Upper lobe of left lung (tissue), 6 donors: ENCODE measurements at regions not wholly inside any gene's neighbourhood (a gene's known extent, or its start where the extent isn't known, plus 50 kb on each side); places are given as distances from the start of the nearest gene placed in this dataset.

ENCODE experiments used
- ATAC-seq, 2 donors: fragments of 200-7000 bp; cut with Tn5 transposase; one replicate each; pipeline ENCODE4 v1.9.1; 2022; ENCODE audit warnings: mild to moderate bottlenecking in 2 of 2, moderate library complexity in 2 of 2; ENCODE audit not compliant: low FRiP score in 2 of 2
- DNase-seq, 2 donors: peaks; one replicate each; pipeline ENCODE4 v3.0.0-alpha.2; 2019 to 2020
- H3K27ac ChIP-seq, 4 donors: fragments of 200-600 bp; sonication (generic); one replicate each; pipeline ENCODE4 v1.5.1; 2016 to 2019
- H3K27me3 ChIP-seq, 4 donors: fragments of 200-600 bp; sonication (generic); one replicate each; pipeline ENCODE4 v1.5.1; 2017 to 2019
- H3K36me3 ChIP-seq, 4 donors: fragments of 200-600 bp; sonication (generic); one replicate each; pipeline ENCODE4 v1.5.1; 2016 to 2019
- H3K4me1 ChIP-seq, 4 donors: fragments of 200-600 bp; sonication (generic); one replicate each; pipeline ENCODE4 v1.5.1; 2018 to 2019
- H3K4me3 ChIP-seq, 4 donors: fragments of 200-600 bp; sonication (generic); one replicate each; pipeline ENCODE4 v1.5.1; 2017 to 2019; ENCODE audit warnings: mild to moderate bottlenecking in 2 of 4, moderate library complexity in 1 of 4
- H3K9me3 ChIP-seq, 4 donors: fragments of 200-600 bp; sonication (generic); one replicate each; pipeline ENCODE4 v1.5.1; 2018 to 2019
- EP300 ChIP-seq, 4 donors: sonication (generic); formaldehyde crosslinking; IDR thresholded peaks; one replicate each; pipeline ENCODE4 v1.5.1; 2017; ENCODE audit warnings: antibody characterized with exemption in 4 of 4, control low read depth in 2 of 4
- POLR2A ChIP-seq, 4 donors: fragments of 450-650 bp; IDR thresholded peaks; one replicate each; pipeline ENCODE4 v1.5.1; 2016 to 2017; ENCODE audit warnings: antibody characterized with exemption in 4 of 4, mild to moderate bottlenecking in 2 of 4
- POLR2AphosphoS5 ChIP-seq, 2 donors: sonication (generic); formaldehyde crosslinking; IDR thresholded peaks; one replicate each; pipeline ENCODE4 v1.5.1; 2017; ENCODE audit warnings: antibody characterized with exemption in 2 of 2
- WGBS, 2 donors: methylation state at CpG; one replicate each; pipeline ENCODE4 v1.1.5; 2017 to 2018; 5-methylcytosine and 5-hydroxymethylcytosine counted together
- TF ChIP-seq, protein P1 (sequence below), 6 experiments: fragments of 450-650 bp in 4 of 6; fragments of 200-600 bp in 2 of 6; sonication (generic) in 2 of 6; IDR thresholded peaks; one replicate each; pipeline ENCODE4 v1.5.1; 2016 to 2019; ENCODE audit warnings: antibody characterized with exemption in 6 of 6
- donor health status: DM: no; HTN: no; CAD: no; lungs with moderate emphysema.
- donor health status: DM: no; HTN: yes; CAD: no; lungs with severe emphysema.

DNA sequence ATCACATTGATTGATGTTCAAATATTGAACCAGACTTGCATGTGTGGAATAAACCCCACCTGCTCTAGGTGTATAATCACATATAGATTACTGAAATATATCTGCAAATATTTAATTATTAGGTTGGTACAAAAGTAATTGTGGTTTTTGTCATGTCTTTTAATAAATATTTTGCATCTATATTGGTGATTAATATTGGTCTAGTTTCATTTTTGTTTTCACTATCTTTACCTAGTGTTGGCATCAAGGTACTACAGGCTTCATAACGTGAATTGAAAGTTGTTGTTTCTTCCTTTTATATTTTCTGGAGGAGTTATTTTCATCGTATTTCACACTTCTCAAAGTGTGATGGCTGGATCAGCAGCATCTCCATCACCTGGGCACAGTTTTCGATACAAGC, 740.0 kb upstream of the TMEM132C start:
- DNase-seq (no peak), ATAC-seq (no peak)
- Histone ChIP-seq H3K36me3 (no peaks in the 10 kb centered on the region), H3K27me3 (no peaks in the 10 kb centered on the region), H3K27ac (no peak overlapping the region), H3K4me3 (no peak overlapping the region), H3K4me1 (no peaks in the 10 kb centered on the region), H3K9me3 (no peaks in the 10 kb centered on the region)
- 77 to 79% methylated on average over 3 of the region's 3 CpGs for WGBS, 2 donors
- TF ChIP-seq EP300 (IDR thresholded peaks at IDR 0.05) (no peak), POLR2A (IDR thresholded peaks at IDR 0.05) (no peak), POLR2AphosphoS5 (IDR thresholded peaks at IDR 0.05) (no peak)
- TF ChIP-seq, protein P1, sequence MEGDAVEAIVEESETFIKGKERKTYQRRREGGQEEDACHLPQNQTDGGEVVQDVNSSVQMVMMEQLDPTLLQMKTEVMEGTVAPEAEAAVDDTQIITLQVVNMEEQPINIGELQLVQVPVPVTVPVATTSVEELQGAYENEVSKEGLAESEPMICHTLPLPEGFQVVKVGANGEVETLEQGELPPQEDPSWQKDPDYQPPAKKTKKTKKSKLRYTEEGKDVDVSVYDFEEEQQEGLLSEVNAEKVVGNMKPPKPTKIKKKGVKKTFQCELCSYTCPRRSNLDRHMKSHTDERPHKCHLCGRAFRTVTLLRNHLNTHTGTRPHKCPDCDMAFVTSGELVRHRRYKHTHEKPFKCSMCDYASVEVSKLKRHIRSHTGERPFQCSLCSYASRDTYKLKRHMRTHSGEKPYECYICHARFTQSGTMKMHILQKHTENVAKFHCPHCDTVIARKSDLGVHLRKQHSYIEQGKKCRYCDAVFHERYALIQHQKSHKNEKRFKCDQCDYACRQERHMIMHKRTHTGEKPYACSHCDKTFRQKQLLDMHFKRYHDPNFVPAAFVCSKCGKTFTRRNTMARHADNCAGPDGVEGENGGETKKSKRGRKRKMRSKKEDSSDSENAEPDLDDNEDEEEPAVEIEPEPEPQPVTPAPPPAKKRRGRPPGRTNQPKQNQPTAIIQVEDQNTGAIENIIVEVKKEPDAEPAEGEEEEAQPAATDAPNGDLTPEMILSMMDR (IDR thresholded peaks at IDR 0.05), result no peak

DNA sequence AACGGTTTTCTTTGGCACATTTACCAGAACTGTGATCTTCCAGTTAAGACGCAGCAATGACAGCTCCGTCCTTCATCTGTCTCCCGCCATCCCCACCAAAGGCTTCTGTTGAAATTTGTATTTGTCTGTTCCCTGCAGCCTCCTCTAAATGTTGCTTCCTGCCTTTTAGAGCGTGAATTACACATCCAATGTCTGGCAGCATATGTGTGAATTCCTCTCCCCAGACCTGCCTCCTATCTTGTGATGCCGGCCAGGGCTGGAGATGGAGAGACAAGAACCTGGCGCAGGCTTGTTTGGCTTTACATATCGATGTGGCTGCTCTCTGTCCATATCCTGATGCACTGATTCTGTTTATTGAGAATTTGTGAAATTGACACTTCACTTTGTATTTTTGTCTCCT, 738.4 kb upstream of the TMEM132C start:
- no peak overlapping the region for H3K27ac ChIP-seq
- H3K4me1 ChIP-seq, result no peaks in the 10 kb centered on the region
- H3K27me3 ChIP-seq, result no peaks in the 10 kb centered on the region
- ATAC-seq, result no peak
- DNase-seq, result no peak
- TF ChIP-seq, protein P1 (IDR thresholded peaks at IDR 0.05), result no peak
- TF ChIP-seq EP300 (IDR thresholded peaks at IDR 0.05), result no peak
- TF ChIP-seq POLR2AphosphoS5 (IDR thresholded peaks at IDR 0.05), result no peak
- TF ChIP-seq POLR2A (IDR thresholded peaks at IDR 0.05), result no peak
- H3K9me3 ChIP-seq, result no peaks in the 10 kb centered on the region
- no peaks in the 10 kb centered on the region for H3K36me3 ChIP-seq
- no peak overlapping the region for H3K4me3 ChIP-seq
- 66 to 69% methylated on average over 8 of the region's 8 CpGs for WGBS, 2 donors

GRCh38 chr12:127531542-127531941, 735.4 kb upstream of the TMEM132C start:
- TF ChIP-seq POLR2AphosphoS5 (IDR thresholded peaks at IDR 0.05) (no peak), POLR2A (IDR thresholded peaks at IDR 0.05) (no peak)
- TF ChIP-seq, protein P1 (IDR thresholded peaks at IDR 0.05), result no peak
- ATAC-seq (no peak), DNase-seq (no peak)
- no peak overlapping the region for H3K27ac ChIP-seq
- no peaks in the 10 kb centered on the region for H3K4me1 ChIP-seq
- 46 to 65% methylated on average over 3 of the region's 3 CpGs for WGBS, 2 donors
- H3K4me3 ChIP-seq, result no peak overlapping the region
- H3K9me3 ChIP-seq, result peaks cover 0 to 4% (median 0%) of the 10 kb centered on the region in 4 donors
- no peaks in the 10 kb centered on the region for H3K27me3 ChIP-seq
- no peaks in the 10 kb centered on the region for H3K36me3 ChIP-seq

DNA sequence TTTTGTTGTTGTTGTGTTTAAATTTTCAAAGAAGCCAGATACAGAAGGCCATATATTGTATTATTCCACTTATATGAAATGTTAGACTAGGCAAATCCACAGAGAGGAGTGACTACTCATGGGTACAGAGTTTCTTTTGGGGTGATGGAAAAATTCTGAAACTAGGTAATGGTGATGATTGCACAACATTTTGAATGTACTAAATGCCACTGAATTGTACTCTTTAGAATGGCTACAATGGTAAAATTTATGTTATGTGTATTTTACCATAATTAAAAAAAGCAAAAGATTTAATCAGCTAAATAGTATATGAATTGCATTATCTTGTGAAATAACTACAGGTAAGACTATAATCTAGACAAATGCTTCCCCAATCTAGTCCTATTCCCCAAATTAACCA, 733.6 kb upstream of the TMEM132C start:
- no peak overlapping the region for H3K27ac ChIP-seq
- H3K36me3 ChIP-seq, result no peaks in the 10 kb centered on the region
- H3K27me3 ChIP-seq, result no peaks in the 10 kb centered on the region
- no peak overlapping the region for H3K4me3 ChIP-seq
- DNase-seq (no peak), ATAC-seq (no peak)
- H3K4me1 ChIP-seq, result no peaks in the 10 kb centered on the region
- TF ChIP-seq, protein P1 (IDR thresholded peaks at IDR 0.05), result no peak
- TF ChIP-seq POLR2A (IDR thresholded peaks at IDR 0.05) (no peak), POLR2AphosphoS5 (IDR thresholded peaks at IDR 0.05) (no peak), EP300 (IDR thresholded peaks at IDR 0.05) (no peak)
- peaks cover 0 to 4% (median 0%) of the 10 kb centered on the region in 4 donors for H3K9me3 ChIP-seq

DNA sequence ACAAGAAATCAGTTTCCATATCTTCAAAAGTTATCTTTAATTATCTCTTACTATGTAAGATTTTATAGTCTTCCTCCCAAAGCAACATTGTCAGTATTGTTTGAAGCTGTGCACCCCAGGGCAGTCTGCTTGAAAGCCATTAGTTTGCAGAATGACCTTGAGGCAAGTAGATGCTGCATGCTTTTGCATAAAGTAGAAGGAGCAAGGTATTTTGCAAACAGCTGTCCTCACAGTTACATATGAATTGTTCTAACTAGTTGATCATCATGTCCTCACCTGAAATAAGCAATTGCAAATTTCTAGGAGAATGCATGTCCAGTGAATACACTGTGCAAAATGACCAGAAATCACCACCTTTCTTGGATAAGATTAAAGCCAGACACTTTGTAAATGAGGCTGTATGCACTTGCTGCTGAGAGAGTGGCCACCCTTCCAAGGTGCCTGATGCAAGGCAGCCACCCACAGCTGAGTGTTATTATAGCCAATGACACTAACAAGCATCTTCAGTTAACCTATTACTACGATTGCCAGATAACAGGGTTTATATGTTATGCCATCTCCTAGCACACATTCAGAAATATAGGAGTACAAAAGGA, 730.0 kb upstream of the TMEM132C start:
- Histone ChIP-seq H3K4me3 (no peak overlapping the region), H3K27me3 (no peaks in the 10 kb centered on the region), H3K9me3 (peaks cover 0 to 4% (median 0%) of the 10 kb centered on the region in 4 donors), H3K27ac (no peak overlapping the region), H3K4me1 (no peaks in the 10 kb centered on the region), H3K36me3 (no peaks in the 10 kb centered on the region)
- ATAC-seq, result no peak
- no peak for DNase-seq
- WGBS, 2 donors, result 50 to 53% methylated on average over 1 of the region's 1 CpG
- TF ChIP-seq POLR2A (IDR thresholded peaks at IDR 0.05), result no peak
- TF ChIP-seq, protein P1 (IDR thresholded peaks at IDR 0.05), result no peak
- no peak for TF ChIP-seq EP300 (IDR thresholded peaks at IDR 0.05)
- no peak for TF ChIP-seq POLR2AphosphoS5 (IDR thresholded peaks at IDR 0.05)
